ENCODE measurements at regions not wholly inside any gene's neighbourhood (a gene's known extent, or its start where the extent isn't known, plus 50 kb on each side); places are given as distances from the start of the nearest gene placed in this dataset.

- DNase-seq: no peak
Measured at GRCh38 chr2:103103678-103104077, 341.8 kb downstream of the TMEM182 start.

DNA sequence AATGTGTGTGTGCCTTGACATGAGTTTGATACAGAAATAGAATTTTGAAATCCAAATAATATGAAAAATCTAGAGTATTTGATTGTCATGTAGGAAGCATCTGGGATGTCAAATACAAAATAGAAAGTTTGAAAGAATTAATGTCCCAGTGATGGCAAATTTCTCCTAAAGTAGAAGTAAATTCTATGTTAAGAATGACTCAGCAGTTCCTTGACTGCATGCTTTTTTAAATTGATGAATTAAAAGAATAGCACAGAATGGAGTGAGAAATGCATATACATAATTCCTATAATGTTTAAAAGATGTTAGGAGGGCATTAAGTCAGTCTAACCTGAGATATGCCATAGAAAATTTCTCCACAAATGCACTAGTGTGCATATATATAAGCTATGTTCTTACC, 357.5 kb downstream of the TMEM182 start:
- DNase-seq: no peak

DNA sequence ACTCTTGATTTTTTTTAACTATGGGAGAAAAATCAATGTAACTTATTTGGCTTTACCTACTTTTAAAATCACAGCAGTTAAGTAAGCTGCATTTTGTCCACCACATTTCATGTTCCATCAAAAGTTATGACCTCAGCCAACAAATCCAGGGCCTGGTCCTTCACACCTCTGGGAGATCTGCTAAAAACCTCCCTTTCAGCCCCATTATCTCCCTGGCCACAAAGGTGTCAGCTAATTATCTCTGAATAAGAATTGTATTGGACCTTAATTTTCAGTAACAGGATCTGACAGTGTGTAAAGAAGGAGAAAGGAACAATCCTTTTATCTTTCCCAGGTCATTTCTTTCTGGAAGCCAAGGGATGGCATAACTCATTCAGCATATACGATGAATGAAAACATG, 359.3 kb downstream of the TMEM182 start:
- no peak for DNase-seq

GRCh38 chr2:103123516-103123915, 361.7 kb downstream of the TMEM182 start:
- no peak for DNase-seq

GRCh38 chr2:103130857-103131256, 369.0 kb downstream of the TMEM182 start:
- DNase-seq: no peak

- no peak for DNase-seq
Measured at GRCh38 chr2:103132536-103133217, 370.8 kb downstream of the TMEM182 start.

DNA sequence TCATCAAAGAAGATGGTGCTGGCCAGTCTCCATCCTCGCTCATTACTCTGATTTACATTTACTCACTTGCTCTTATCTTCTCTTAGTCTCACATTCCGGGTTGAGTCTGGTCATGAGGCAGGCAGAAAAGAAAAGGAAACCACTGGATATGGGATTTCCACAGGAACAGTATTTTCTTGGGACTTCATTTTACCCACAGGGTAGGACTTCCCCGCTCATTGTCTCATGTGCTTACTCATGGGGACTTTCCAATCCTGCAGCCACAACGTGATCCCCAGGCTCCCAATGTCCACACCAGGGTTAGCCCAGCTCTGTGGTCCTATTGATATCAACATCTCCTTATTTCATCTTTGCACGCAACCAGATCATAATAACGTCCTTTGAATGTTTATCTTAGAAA, 373.8 kb downstream of the TMEM182 start:
- DNase-seq: peak; percentile 15

- no peak for DNase-seq
Measured at GRCh38 chr2:103138123-103138901, 376.5 kb downstream of the TMEM182 start.

- DNase-seq: no peak
Measured at GRCh38 chr2:103139628-103140268, 377.9 kb downstream of the TMEM182 start.

DNA sequence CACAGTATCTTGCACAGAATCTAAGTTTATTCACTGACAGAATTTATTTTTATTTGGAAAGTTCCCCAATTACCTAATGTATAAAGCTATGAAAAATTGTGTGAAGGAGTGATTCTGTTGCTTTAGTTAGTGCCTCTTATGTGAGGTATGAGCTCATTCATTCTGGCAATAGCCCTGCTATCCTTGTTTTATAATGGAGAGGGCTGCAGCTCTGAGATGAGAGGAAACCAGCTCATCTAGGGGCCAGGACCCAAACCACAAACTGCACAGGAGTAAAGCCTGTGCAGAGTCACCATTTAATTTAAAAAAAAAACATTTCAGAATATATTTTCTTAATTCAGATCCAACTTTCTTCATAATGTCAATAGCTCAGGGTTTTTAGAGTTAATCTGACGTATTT, 383.0 kb downstream of the TMEM182 start:
- DNase-seq: no peak

- no peak for DNase-seq
Measured at GRCh38 chr2:103145739-103146138, 383.9 kb downstream of the TMEM182 start.

GRCh38 chr2:103151046-103151445, 389.2 kb downstream of the TMEM182 start:
- DNase-seq: no peak

DNA sequence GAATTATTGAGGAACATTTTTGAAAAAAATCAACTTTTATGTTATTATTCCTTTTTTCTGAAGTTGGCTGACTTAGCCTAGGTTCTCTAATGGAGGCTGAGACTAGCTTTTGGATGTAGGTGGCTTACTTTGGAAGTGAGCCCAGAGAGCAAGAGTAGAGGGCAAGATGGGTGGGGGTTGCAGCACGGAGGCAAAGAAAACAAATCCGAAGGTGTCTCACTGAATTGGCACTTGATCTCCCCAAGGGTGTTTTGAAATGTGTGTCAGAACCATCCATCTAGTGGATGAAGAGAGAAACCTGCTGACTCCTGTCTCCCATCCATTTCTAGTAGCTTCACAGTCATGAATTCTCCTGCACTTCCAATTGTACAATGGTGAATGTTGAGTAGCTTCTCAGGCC, 390.7 kb downstream of the TMEM182 start:
- DNase-seq: no peak

GRCh38 chr2:103153580-103154284, 391.9 kb downstream of the TMEM182 start:
- no peak for DNase-seq

- DNase-seq: no peak
Measured at GRCh38 chr2:103155308-103155707, 393.5 kb downstream of the TMEM182 start.

GRCh38 chr2:103159018-103159417, 397.2 kb downstream of the TMEM182 start:
- DNase-seq: no peak

DNA sequence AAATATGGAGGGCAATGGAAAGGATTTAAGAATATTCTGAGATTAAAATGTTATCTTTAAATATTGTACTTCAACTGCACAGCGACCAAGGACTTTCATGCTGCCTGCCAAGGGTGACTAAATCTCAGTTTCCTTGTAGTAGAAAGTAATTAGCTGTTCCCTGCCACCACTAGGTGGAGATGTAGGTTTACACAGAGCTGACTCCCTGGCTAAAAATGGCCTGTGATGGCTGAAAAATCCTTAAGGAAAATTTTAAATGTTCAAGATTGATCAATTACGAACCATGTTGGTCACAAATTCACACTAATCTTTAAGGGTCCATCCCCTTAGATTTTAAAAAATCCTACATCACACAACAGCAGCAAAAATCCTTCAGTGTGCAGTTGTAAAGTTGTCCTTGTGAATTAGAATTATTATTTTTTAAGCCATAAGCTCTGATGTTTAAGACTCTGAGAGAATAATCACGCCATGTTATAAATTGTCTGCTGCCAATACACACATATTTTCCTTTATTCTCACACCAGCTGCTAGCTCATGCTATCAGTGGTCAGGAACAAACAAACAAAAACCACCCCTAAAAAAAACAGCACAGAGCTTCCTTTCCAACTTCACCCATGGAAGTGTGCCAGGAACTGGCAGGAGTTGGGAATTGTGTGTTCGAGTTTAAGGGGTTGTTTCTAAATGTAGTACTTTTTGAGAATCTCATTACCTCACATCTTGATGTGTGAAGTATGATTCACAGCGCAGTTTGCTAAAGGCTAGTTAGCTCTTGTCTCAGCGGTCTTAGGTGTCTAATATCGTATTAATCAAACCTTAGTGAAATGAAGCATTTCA, 399.8 kb downstream of the TMEM182 start:
- peak; percentile 38 for DNase-seq

DNA sequence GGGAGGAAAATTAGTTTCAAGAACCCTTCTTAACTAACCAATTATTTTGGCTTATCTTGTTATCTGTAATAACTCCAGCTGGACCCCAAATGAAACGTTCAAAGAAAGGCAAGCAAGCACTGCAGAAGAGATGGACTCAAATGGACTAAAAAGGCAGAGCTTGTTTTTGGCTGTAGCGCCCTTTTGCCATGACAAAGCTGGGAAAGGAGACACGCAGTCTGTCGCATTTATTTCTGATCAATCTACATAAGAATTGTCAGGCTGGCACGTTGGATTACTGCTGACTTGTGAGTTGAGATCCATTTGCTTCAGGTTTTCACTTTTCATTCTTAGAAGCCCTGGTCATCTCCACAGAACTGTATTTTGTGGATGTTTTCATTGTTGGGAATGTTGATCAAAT, 402.9 kb downstream of the TMEM182 start:
- no peak for DNase-seq

DNA sequence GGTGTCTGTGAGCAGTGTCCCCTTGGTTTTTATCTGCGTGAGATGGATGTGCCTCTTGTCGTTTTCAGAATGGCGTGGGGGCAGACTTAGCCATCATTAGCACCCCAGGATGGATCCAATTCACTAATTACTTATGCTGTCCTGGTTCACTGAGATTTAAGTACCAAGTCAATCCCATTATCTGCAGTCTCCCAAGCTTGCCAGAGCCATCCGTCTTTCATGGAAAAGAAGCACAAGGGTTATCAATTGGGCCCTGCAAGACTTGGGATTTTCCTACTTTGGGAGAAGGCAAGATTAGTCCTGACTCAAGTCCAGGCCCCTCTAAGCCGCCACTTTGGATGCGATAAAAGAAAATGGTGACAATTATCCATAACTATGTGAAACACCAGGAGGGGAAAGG, 404.0 kb downstream of the TMEM182 start:
- no peak for DNase-seq

DNA sequence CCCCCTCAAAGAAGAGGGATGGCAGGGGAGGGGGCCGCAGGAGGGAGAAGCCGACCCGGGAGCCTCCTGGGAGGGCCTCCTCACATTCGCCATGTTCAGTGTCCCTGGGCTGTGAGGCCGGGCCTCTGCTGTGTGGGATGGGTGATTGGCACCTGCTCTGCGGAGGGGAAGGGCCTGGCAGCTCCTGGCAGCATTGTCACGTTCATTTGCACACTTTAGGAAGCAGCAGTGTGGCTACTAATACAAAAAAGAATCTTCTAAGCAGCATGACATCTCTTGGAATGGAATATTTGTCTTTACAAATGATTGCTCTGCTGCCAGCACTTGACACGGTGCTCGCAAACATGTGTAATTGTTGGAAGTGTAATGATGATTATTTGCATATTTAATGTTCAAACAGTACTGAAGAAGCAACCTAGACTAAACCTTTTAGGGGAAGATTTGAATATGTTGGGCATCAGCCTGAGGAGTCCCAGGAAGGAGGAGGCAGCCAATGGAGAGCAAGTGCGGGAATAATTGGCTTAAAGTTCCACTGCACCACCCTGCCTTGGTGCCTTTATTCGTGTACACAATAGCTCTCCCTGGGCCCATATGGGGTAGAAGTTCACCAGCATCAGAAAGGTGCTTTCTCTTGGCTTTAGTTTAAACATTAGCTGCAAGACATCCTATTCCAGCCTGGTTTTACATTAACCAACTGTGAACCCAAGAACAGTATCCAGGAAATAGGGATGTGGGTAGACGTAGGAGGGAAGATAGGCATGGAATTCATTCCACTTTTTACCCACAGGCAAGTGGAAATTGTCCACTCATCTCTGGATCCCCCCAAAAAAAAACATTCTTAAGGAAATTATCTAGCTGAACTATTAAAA, 404.9 kb downstream of the TMEM182 start:
- no peak for DNase-seq

- DNase-seq: no peak
Measured at GRCh38 chr2:103167599-103167998, 405.8 kb downstream of the TMEM182 start.
